Heart right ventricle (tissue), 16 donors: ENCODE measurements at regions not wholly inside any gene's neighbourhood (a gene's known extent, or its start where the extent isn't known, plus 50 kb on each side); places are given as distances from the start of the nearest gene placed in this dataset.

Experiments used
- ATAC-seq, 8 donors: fragments of 200-7000 bp; cut with Tn5 transposase; one replicate each; pipeline ENCODE4 v1.9.1; 2020; ENCODE audit warnings: mild to moderate bottlenecking in 8 of 8, moderate library complexity in 8 of 8, moderate number of reproducible peaks in 1 of 8
- DNase-seq, 2 donors: peaks; one replicate each; pipeline ENCODE4 v3.0.0-alpha.2; 2020
- H3K27ac ChIP-seq, 10 donors: fragments of 200-600 bp; sonication (generic) in 2 of 10; one replicate each; pipeline versions ENCODE4 v1.5.0 to v1.8.0; 2020 to 2022; ENCODE audit warnings: mild to moderate bottlenecking in 3 of 10
- H3K27me3 ChIP-seq, 7 donors: fragments of 200-600 bp; one replicate each; pipeline ENCODE4 v1.8.0; 2021 to 2022; ENCODE audit warnings: mild to moderate bottlenecking in 2 of 7
- H3K36me3 ChIP-seq, 9 donors: fragments of 200-600 bp; sonication (generic) in 1 of 9; one replicate each; pipeline versions ENCODE4 v1.5.0 to v1.8.0; 2020 to 2022; ENCODE audit warnings: mild to moderate bottlenecking in 2 of 9
- H3K4me1 ChIP-seq, 9 donors: fragments of 200-600 bp; sonication (generic) in 1 of 9; one replicate each; pipeline versions ENCODE4 v1.5.0 to v1.8.0; 2020 to 2022; ENCODE audit warnings: mild to moderate bottlenecking in 4 of 9
- H3K4me3 ChIP-seq, 10 donors: fragments of 200-600 bp; sonication (generic) in 2 of 10; one replicate each; pipeline versions ENCODE4 v1.5.0 to v1.8.0; 2020 to 2022; ENCODE audit warnings: mild to moderate bottlenecking in 7 of 10, moderate library complexity in 2 of 10
- H3K9me3 ChIP-seq, 11 donors: fragments of 200-600 bp in 10 of 11; sonication (generic) in 2 of 11; one replicate each; pipeline versions ENCODE4 v1.5.0 to v1.8.0; 2013 to 2022; ENCODE audit warnings: mild to moderate bottlenecking in 2 of 11, control low read depth in 1 of 11, moderate library complexity in 1 of 11
- WGBS, 2 donors: extraction: QIAGEN DNeasy Blood & Tissue Kit; methylation state at CpG; one replicate each; pipeline ENCODE4 v1.1.7; 2013; ENCODE audit warnings: inconsistent platforms in 1 of 2; 5-methylcytosine and 5-hydroxymethylcytosine counted together
- intact Hi-C, 10 donors: fragments of 100-400 bp; cut with DNase I; formaldehyde crosslinking; loops; one replicate each; pipeline versions ENCODE4 v1.11.1 to v1.14.2; 2022
- TF ChIP-seq, protein P1 (sequence below), 9 donors: fragments of 200-600 bp; sonication (generic) in 2 of 9; IDR thresholded peaks; one replicate each; pipeline versions ENCODE4 v1.5.0 to v1.8.0; 2021 to 2022; ENCODE audit warnings: antibody characterized with exemption in 9 of 9, mild to moderate bottlenecking in 5 of 9, moderate library complexity in 1 of 9
- donor health status: Arrhythmogenic right ventricular cardiomyopathy.
- donor health status: ischemic (EF 13 %, LVEDD 7.1; RV severe dilation, severe dysfunction).
- donor health status: healthy with polysubstance abuse.
- donor health status: DM: no; HTN: yes; CAD: no.
- donor health status: DM: no; HTN: no; CAD: no.
- donor health status: ischemic (EF 25% LVEDD 6.9; RV normal size, moderate dysfunction).
- donor health status: ischemic (EF 25% LVEDD 5.7; RV mildly dilated, moderate dysfunction).
- donor health status: healthy.
- donor health status: DM: yes; HTN: yes; CAD: no.
- donor health status: Ischemic cardiomyopathy.
- donor health status: ischemic (EF 35%, LVEDD 5.7; RV mildly dilated, moderate dysfunction).
- donor health status: nonischemic (EF 11% LVEDD 7.7; RV severe dilation, severe dysfunction).
- donor health status: DM: yes; HTN: yes; CAD: no.
- donor health status: PGD.
- donor health status: ischemic (EF 29% LVEDD 5.4; RV normal size, mild dysfunction).
- donor health status: nonischemic (EF 23%, LVEDD 6.1; RV moderate dilation, normal function).

DNA sequence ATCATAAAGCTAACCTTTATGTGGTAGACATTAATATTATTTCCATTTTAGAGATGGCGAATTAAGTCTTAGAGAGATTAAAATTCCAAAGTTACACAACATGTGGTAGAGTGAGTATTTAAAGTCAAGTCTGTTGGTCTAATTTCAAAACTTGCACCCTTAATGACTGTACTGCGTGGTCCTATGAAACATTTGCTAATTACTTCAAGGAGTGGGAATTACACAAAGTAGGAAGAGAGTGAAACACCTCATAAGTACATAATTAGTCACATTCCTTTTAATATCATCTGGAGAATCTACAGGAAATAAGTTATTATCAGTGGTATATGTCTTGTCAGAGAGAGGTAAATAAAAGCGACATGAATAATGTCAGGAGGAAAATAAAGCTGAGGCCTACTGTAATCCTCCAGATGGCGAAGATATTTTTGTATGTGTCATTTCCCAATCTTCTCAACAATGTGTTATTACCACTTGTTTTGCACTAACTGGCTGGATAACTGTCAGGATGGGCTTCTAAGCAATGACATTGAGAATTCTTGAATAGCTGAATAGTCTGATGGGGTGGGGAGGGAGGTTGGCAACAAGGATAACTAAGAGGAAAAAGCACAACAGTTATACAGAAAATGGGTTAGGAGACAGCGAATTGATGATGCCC, 95.5 kb downstream of the TNFSF18 start:
- H3K4me1 ChIP-seq, result peaks cover 0 to 5% (median 0%) of the 10 kb centered on the region in 9 donors
- H3K9me3 ChIP-seq, result no peaks in the 10 kb centered on the region
- TF ChIP-seq, protein P1, sequence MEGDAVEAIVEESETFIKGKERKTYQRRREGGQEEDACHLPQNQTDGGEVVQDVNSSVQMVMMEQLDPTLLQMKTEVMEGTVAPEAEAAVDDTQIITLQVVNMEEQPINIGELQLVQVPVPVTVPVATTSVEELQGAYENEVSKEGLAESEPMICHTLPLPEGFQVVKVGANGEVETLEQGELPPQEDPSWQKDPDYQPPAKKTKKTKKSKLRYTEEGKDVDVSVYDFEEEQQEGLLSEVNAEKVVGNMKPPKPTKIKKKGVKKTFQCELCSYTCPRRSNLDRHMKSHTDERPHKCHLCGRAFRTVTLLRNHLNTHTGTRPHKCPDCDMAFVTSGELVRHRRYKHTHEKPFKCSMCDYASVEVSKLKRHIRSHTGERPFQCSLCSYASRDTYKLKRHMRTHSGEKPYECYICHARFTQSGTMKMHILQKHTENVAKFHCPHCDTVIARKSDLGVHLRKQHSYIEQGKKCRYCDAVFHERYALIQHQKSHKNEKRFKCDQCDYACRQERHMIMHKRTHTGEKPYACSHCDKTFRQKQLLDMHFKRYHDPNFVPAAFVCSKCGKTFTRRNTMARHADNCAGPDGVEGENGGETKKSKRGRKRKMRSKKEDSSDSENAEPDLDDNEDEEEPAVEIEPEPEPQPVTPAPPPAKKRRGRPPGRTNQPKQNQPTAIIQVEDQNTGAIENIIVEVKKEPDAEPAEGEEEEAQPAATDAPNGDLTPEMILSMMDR (IDR thresholded peaks at IDR 0.05), result no peak
- WGBS, 2 donors, result 90 to 95% methylated on average over 5 of the region's 5 CpGs
- ATAC-seq, result no peak
- intact Hi-C loops, result no loop called here
- H3K27me3 ChIP-seq, result no peaks in the 10 kb centered on the region
- H3K4me3 ChIP-seq, result no peak overlapping the region
- H3K27ac ChIP-seq, result no peak overlapping the region
- DNase-seq, result no peak
- H3K36me3 ChIP-seq, result no peaks in the 10 kb centered on the region

DNA sequence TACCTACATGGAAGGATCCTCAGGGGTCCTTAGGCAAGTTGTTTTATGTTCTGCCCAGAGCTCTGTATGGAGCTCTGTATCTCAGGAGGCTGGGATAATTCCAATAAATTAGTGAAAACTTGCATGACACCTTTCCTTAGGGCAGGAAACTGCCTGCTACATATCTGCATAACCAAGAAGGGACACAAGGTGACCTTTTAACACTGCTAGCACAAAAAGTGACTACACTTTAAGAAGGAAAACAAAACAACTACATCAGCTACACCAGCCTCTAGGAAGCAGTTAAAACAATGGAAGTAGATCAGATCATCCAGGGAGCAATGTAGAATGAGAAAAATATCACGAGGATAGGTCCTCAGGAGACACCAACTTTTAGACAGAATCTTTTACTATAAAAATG, 93.9 kb downstream of the TNFSF18 start:
- H3K36me3 ChIP-seq, result no peaks in the 10 kb centered on the region
- ATAC-seq (no peak), DNase-seq (no peak)
- H3K27me3 ChIP-seq, result no peaks in the 10 kb centered on the region
- H3K4me1 ChIP-seq, result peaks cover 0 to 8% (median 0%) of the 10 kb centered on the region in 9 donors
- H3K9me3 ChIP-seq, result no peaks in the 10 kb centered on the region
- intact Hi-C loops, result no loop called here
- no peak overlapping the region for H3K27ac ChIP-seq
- WGBS, 2 donors, result 56 to 72% methylated on average over 1 of the region's 1 CpG
- TF ChIP-seq, protein P1 (IDR thresholded peaks at IDR 0.05), result no peak
- no peak overlapping the region for H3K4me3 ChIP-seq

DNA sequence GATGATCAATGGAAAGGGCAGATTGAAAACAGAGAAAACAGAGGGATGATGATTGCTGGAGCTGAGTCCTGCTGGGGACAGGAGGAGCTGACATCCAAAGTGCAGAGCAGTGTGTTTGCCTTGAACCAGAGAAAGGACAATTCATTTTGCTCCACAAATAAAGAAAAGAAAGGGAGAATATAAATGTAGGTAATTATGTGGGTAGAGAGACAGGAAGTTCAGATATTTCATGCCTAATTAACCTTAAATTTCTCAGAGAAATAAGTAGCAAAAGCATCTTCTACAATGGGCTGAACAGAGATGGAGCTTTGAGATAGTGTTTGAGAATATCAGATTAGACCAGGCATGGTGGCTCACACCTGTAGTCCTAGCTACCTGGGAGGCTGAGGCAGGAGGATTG, 93.2 kb downstream of the TNFSF18 start:
- intact Hi-C loops, result no loop called here
- Histone ChIP-seq H3K27me3 (no peaks in the 10 kb centered on the region), H3K27ac (no peak overlapping the region), H3K36me3 (no peaks in the 10 kb centered on the region), H3K4me1 (peaks cover 0 to 8% (median 0%) of the 10 kb centered on the region in 9 donors), H3K4me3 (no peak overlapping the region), H3K9me3 (peaks cover 0 to 5% (median 0%) of the 10 kb centered on the region in 11 donors)
- TF ChIP-seq, protein P1 (IDR thresholded peaks at IDR 0.05), result no peak
- ATAC-seq (no peak), DNase-seq (no peak)

DNA sequence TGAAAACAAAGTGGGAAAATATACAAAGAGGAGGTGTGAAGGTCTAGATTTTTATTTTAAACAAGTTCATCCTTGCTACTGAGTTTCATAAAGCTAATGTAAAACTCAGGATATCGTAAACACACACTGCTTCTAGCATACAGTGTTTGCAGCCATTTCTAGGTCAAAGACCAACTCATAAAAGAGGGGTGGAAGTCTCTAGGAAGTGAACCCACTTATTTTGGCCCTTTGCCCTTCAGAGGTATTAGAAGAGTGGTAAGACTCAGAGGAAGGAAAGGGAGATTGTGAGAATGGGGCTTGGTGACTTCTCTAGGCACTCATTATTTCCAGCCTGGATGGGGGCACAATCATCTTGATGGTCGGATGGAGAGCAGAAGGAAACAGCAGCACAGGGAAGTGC, 91.2 kb downstream of the TNFSF18 start:
- peaks cover 0 to 7% (median 0%) of the 10 kb centered on the region in 11 donors for H3K9me3 ChIP-seq
- H3K27ac ChIP-seq, result no peak overlapping the region
- intact Hi-C loops, result no loop called here
- no peaks in the 10 kb centered on the region for H3K36me3 ChIP-seq
- DNase-seq (no peak), ATAC-seq (no peak)
- WGBS, 2 donors, result 76 to 80% methylated on average over 2 of the region's 2 CpGs
- H3K4me1 ChIP-seq, result peaks cover 0 to 8% (median 0%) of the 10 kb centered on the region in 9 donors
- TF ChIP-seq, protein P1 (IDR thresholded peaks at IDR 0.05), result no peak
- H3K27me3 ChIP-seq, result no peaks in the 10 kb centered on the region
- no peak overlapping the region for H3K4me3 ChIP-seq
